Activated naive CD4-positive, alpha-beta T cell treated with anti-CD3 and anti-CD28 coated beads, Interleukin-2, amount 50 U/mL, for 16 hours (primary cell): ENCODE measurements at regions not wholly inside any gene's neighbourhood (a gene's known extent, or its start where the extent isn't known, plus 50 kb on each side); places are given as distances from the start of the nearest gene placed in this dataset.
"Not testable (repeated sequence)": the region's sequence is repeated elsewhere in the genome, so short reads cannot be mapped to it uniquely, and the experiment has no call there.

ENCODE experiments used
- DNase-seq: peaks from one replicate; pipeline ENCODE4 v3.0.0-alpha.2; 2020

DNA sequence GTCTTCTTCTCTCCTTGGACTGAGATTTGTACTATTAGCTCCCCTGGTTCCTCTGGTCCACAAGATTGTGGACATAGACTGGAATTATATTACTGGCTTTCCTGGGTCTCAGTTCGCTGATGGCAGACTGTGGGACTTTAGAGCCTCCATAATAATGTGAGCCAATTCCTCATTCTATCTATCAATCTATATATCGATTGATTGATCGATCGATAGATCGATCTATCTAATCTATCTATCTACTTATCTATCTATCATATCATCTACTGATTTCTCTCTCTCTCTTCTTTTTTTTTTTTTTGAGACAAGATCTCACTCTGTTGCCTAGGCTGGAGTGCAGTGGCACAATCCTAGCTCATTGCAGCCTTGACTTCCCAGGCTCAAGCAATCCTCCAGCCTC lies 51.5 kb upstream of the DDR1 start:
- DNase-seq = no peak

DNA sequence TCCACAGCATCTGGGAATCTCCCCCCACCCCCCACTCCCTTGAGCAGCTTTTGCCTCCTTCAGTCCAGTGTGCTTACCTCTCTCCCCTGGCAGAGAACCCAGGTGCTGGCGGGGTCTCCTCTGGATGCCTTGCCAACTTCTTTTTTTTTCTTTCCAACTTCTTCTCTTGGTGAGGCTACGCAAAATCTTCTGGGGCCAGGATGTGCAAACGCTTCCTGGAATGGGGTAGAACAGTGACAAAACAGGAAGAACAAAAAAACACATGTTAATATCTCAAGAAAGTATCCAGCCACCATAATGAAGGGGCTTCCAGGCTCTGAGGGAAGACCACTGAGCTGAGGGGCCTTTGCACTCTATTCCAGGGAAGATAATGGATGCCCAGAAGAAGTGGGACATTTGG lies 53.9 kb upstream of the DDR1 start:
- DNase-seq = no peak

GRCh38 chr6:30829639-30830255 lies 54.6 kb upstream of the DDR1 start:
- DNase-seq = no peak

DNA sequence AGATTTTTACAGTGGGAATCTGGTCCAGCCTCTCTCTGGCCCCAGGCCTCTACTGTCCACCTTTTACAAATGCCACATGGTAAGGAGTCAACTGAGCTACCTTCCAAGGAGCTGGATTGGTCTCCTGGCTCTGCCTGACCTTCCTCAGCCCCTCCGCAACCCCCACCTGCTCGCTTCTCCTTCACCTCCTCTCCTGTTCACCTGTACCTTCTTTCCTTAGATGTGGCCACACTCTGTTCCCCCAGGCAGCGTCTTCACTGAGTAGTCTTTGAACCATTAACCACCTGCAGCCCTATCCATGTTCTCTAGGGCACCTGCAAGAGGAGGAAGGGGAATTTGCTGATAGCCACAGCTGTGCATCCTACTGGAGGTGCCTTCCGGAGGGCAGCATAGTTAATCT lies 55.3 kb upstream of the DDR1 start:
- DNase-seq = no peak

DNA sequence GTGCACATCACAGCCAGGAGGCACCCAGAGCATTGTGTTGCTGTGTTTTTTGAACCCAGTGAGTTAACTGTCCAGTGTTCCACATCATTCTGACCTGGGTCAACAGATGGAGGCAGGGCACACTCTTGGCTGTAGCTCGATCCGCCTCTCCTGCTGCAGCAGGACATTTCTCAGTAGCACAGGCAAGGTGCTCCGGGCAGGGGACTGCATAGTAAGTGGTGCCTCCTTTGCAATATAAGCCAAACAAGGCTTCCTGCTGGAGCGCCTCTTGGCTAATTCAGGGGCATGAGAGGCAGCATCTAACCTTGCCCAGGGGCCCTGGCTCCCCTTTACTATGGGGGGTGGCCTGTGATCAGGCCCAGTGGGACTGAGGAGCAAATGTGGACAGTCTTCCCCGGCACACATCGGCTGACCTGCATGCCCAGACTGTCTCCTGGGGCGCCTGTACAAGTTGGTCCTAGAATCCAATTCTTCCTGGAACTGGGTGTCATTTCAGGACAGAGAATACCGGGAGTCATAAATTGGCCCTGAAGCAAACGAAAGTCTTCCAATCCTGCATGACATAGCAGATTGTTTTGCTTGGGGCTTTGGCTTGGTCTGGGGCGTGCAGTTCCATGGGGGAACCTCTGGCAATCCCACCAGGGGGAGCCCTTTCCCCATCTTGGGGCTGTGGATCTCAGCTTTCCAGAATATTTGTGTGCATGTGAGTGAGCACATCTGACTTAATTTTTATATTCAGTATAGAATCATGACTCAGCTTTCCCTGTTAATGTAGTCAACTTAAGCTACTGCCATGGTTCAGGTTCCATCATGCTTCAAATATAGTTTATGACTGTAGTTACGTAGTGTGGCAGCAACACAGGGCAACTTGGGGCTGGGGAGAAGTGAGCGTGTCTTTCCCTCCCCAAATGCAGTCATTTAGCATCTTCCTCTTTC lies 56.0 kb upstream of the DDR1 start:
- DNase-seq = peak; percentile 87

GRCh38 chr6:30826961-30827342 lies 57.4 kb upstream of the DDR1 start:
- DNase-seq = no peak

DNA sequence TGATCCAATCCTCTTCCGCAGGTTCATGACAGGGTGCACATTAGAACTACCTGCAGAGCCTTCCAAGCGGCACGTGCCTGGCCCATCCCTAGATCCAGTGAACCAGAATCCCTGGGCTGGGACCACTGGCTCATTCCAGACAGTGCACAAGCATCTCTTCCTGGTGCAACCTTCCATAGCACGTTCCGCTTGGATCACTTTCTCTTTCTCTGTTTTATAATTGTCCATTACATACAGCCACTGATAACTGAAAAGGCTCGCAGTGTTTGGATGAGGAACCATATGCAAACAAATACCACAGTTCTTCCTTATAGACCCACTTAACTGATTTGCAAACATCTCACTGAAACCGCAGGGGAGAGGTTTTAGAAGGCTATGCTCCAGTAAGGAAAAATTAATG lies 59.6 kb upstream of the DDR1 start:
- no peak for DNase-seq

GRCh38 chr6:30823534-30823865 lies 60.8 kb upstream of the DDR1 start:
- no peak for DNase-seq

GRCh38 chr6:30821862-30822784 lies 62.2 kb upstream of the DDR1 start:
- DNase-seq = no peak

- DNase-seq = no peak
Measured at GRCh38 chr6:30820193-30820592, 64.1 kb upstream of the DDR1 start.

GRCh38 chr6:30819297-30819917 lies 64.9 kb upstream of the DDR1 start:
- DNase-seq = peak; percentile 72

DNA sequence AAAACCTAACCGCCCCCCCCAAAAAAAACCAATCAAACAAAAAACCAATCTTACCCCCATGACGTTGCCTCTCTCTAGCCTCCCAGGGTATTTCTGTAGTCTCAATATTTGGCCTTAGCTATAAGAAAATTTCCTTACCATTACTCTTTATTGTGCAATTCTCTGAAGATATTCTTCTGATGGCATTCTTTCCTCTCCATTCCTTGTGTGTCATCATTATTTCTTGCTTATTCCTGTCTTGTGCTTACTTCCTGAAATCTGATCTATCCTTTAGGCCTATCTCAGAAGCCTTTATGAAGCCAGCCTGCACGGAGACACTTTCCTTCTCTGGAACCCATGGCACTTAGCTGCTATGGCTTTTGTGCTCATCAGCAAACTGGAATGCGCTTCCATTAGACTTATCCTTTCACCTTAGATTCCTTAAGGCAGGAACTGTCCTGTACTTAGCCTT lies 65.9 kb upstream of the DDR1 start:
- no peak for DNase-seq

DNA sequence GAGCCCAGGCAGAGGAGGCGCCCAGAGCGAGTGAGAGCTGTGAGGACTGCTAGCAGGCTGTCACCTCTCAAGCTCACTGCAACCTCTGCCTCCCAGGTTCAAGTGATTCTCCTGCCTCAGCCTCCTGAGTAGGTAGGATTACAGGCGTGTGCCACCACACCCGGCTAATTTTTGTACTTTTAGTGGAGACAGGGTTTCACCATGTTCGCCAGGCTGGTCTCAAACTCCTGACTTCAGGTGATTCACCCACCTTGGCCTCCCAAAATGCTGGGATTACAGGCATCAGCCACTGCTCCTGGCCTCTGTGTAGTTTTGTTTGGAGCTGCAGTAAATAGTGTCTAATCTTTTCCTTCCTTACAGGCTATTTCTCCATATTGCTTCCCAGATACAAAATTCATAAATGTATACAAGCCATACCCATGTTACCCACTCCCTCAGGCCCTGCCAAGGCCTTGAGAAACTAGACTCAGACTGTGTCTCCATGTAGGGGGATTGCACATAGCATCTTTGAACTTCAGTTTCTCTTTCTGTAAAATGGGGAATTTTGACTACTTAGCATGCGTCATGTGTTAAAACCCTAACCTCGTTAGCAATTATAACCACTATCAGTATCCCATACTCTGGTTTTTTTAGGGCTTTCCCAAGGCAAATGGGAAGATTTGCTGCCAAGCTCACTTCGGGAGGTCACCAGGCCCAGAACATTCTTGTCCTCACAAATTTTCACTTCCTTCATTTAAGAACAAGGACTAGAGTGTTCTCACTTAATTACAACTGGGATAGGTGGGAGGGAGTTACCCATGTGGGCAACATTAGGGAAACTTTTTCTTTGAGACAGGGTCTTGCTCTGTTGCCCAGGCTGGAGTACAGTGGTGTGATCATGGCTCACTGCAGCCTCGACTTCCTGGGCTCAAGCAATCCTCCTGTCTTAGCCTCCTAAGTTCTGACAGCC lies 67.3 kb upstream of the DDR1 start:
- peak; percentile 36 for DNase-seq

DNA sequence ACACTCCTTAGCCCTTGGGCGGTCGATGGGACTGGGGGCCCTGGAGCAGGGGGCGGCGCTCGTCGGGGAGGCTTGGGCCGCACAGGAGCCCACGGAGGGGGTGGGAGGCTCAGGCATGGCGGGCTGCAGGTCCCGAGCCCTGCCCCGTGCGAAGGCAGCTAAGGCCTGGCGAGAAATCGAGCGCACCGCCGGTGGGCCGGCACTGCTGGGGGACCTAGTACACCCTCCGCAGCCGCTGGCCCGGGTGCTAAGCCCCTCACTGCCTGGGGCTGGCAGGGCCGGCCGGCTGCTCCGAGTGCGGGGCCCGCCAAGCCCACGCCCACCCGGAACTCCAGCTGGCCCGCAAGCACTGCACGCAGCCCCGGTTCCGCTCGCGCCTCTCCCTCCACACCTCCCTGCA lies 68.0 kb upstream of the DDR1 start:
- DNase-seq = not testable (repeated sequence)

GRCh38 chr6:30815041-30815742 lies 69.1 kb upstream of the DDR1 start:
- not testable (repeated sequence) for DNase-seq

DNA sequence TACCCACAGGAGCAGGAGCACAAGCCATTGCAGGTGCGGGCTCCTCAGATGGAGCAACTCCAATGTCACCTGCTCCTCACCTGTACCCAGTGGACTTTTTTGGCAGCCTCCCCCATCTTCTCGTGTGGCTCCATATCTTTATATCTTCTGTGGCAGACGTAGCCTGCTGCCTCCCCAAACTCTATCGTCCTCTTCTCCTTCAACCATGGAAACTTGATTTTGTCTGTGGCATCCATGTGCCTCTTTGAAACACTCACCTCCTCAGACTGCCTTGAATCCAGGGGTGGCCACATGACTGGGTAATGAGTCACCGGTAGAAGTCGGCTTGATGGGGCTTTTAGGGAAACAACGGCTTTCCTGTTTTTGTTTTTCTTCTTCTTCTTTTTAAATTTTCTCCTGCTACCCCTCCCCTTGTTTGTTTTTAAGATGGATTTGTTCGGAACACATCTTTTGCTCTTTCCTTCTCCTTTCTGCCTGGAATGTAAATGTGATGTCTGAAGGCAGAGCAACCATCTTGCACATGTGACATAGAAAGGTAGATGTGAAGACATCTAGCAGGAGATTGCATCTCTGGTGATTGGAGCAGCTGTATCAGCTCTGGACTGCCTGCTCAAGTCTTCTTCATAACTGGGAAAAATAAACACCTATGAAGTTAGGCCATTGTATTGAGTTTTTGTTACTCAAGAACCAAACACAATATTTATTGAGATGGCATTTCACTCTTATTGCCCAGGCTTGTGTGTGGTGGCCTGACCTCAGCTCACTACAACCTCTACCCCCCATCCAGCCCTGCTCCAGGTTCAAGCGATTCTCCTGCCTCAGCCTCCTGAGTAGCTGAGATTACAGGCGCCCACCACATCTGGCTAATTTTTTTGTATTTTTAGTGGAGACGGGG lies 69.9 kb upstream of the DDR1 start:
- DNase-seq = peak; percentile 74

DNA sequence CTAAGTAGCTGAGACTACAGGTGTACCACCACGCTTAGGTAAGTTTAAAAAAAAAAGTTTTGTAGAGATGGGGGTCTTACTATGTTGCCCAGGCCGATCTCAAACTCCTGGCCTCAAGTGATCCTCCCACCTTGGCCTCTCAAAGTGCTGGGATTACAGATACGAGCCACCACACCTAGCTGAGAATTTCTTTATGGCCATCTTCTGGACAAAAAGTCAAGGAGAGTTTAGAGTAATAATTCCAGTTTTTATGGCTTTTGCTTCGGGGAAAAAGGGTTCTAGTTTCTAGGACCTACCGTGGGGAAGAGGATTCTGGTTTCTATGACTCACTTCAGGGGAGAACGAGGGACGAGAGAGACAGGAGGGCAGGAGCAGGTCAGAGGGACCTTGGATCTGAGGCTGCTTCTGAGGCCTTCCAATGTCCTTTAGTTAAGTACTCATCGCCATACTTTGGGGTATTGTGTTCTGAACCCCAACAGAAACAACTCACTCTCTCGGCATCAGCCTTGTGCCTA lies 69.3 kb upstream of the IER3 start:
- DNase-seq = no peak

DNA sequence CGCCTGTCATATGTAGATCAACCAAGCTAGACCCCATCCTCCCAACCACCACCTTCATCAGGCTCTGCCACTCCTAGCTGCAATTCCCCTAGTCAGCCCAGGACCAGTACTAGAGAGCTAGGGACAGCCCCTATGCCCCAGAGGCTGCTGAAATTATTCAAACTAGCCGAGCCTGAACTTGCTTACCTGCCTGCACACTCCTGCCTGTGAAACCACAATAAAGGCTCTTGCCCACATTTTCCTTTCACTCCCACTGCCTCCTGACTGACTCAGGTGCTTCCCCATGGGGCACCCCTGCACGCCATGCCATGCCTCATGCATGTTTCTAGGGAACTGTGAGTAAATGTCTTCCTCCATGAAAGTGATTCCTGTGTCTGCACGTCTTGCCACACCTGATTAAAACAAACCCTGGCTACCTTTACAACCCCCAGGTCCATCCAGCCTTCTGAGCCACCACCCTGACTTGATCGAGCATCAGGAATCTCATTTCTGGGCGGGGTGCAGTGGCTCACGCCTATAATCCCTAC lies 66.5 kb upstream of the IER3 start:
- peak; percentile 87 for DNase-seq

GRCh38 chr6:30807566-30807965 lies 63.2 kb upstream of the IER3 start:
- not testable (repeated sequence) for DNase-seq
